ENCODE measurements at regions not wholly inside any gene's neighbourhood (a gene's known extent, or its start where the extent isn't known, plus 50 kb on each side); places are given as distances from the start of the nearest gene placed in this dataset.

- DNase-seq = no peak
- WGBS, 4 donors = 81 to 94% (median 84%) methylated on average over 4 of the region's 4 CpGs
Measured at GRCh38 chr12:59999291-59999690, 403.5 kb downstream of the SLC16A7 start.

GRCh38 chr12:60010486-60010885 lies 414.7 kb downstream of the SLC16A7 start:
- no peaks in the 10 kb centered on the region for H3K27me3 ChIP-seq
- H3K4me1 ChIP-seq (replicated peaks in 1 of 2) = no peaks in the 10 kb centered on the region
- intact Hi-C loops (cut with DNase I) = no loop called here
- no peak overlapping the region for H3K27ac ChIP-seq
- no peak for DNase-seq
- no peaks in the 10 kb centered on the region for H3K9me3 ChIP-seq (replicated peaks in 1 of 3)
- TF ChIP-seq POLR2A (IDR thresholded peaks at IDR 0.05) (no peak), CTCF (IDR thresholded peaks at IDR 0.05) (no peak)
- H3K4me3 ChIP-seq = no peak overlapping the region
- WGBS, 4 donors = 67 to 78% (median 69%) methylated on average over 1 of the region's 1 CpG
- H3K36me3 ChIP-seq (replicated peaks in 1 of 2) = no peaks in the 10 kb centered on the region

More at GRCh38 chr12:59999291-59999690, 403.5 kb downstream of the SLC16A7 start:
- Histone ChIP-seq H3K27ac (no peak overlapping the region), H3K4me3 (no peak overlapping the region), H3K36me3 (replicated peaks in 1 of 2) (no peaks in the 10 kb centered on the region), H3K27me3 (no peaks in the 10 kb centered on the region), H3K9me3 (replicated peaks in 1 of 3) (no peaks in the 10 kb centered on the region), H3K4me1 (replicated peaks in 1 of 2) (no peaks in the 10 kb centered on the region)
- TF ChIP-seq CTCF (IDR thresholded peaks at IDR 0.05) (no peak), POLR2A (IDR thresholded peaks at IDR 0.05) (no peak)
- intact Hi-C loops (cut with DNase I) = no loop called here

- TF ChIP-seq CTCF (IDR thresholded peaks at IDR 0.05) (no peak), POLR2A (IDR thresholded peaks at IDR 0.05) (no peak)
- H3K27ac ChIP-seq = no peak overlapping the region
- no peaks in the 10 kb centered on the region for H3K27me3 ChIP-seq
- no peaks in the 10 kb centered on the region for H3K4me1 ChIP-seq (replicated peaks in 1 of 2)
- H3K4me3 ChIP-seq = no peak overlapping the region
- intact Hi-C loops (cut with DNase I) = no loop called here
- no peaks in the 10 kb centered on the region for H3K9me3 ChIP-seq (replicated peaks in 1 of 3)
- DNase-seq = no peak
- no peaks in the 10 kb centered on the region for H3K36me3 ChIP-seq (replicated peaks in 1 of 2)
- WGBS, 4 donors = 40 to 47% (median 43%) methylated on average over 1 of the region's 1 CpG
Measured at GRCh38 chr12:60012659-60013058, 416.8 kb downstream of the SLC16A7 start.

- intact Hi-C loops (cut with DNase I) = no loop called here
- no peak for DNase-seq
- no peaks in the 10 kb centered on the region for H3K36me3 ChIP-seq (replicated peaks in 1 of 2)
- H3K9me3 ChIP-seq (replicated peaks in 1 of 3) = no peaks in the 10 kb centered on the region
- TF ChIP-seq CTCF (IDR thresholded peaks at IDR 0.05) (no peak), POLR2A (IDR thresholded peaks at IDR 0.05) (no peak)
- H3K27me3 ChIP-seq = no peaks in the 10 kb centered on the region
- H3K27ac ChIP-seq = no peak overlapping the region
- H3K4me3 ChIP-seq = no peak overlapping the region
- no peaks in the 10 kb centered on the region for H3K4me1 ChIP-seq (replicated peaks in 1 of 2)
Measured at GRCh38 chr12:60014436-60014835, 418.6 kb downstream of the SLC16A7 start.

Data from adrenal gland (tissue), 9 donors.